ENCODE measurements at regions not wholly inside any gene's neighbourhood (a gene's known extent, or its start where the extent isn't known, plus 50 kb on each side); places are given as distances from the start of the nearest gene placed in this dataset.

GRCh38 chr7:17689361-17689902 is 250.9 kb downstream of the SNX13 start:
- DNase-seq (ENCODE audit: low read depth in 2 of 2) = no peak

GRCh38 chr7:17690030-17690429 is 250.3 kb downstream of the SNX13 start:
- DNase-seq (ENCODE audit: low read depth in 2 of 2) = no peak

- DNase-seq (ENCODE audit: low read depth in 2 of 2) = no peak
Measured at GRCh38 chr7:17696422-17696821, 243.9 kb downstream of the SNX13 start.

- DNase-seq (ENCODE audit: low read depth in 2 of 2) = no peak
Measured at GRCh38 chr7:17697128-17697881, 243.0 kb downstream of the SNX13 start.

GRCh38 chr7:17699696-17700095 is 240.6 kb downstream of the SNX13 start:
- DNase-seq (ENCODE audit: low read depth in 2 of 2) = no peak

- no peak for DNase-seq (ENCODE audit: low read depth in 2 of 2)
Measured at GRCh38 chr7:17700138-17700537, 240.2 kb downstream of the SNX13 start.

- no peak for DNase-seq (ENCODE audit: low read depth in 2 of 2)
Measured at GRCh38 chr7:17706275-17706674, 234.0 kb downstream of the SNX13 start.

- peak in 1 of 2 donors; percentile 10 for DNase-seq (ENCODE audit: low read depth in 2 of 2)
Measured at GRCh38 chr7:17706734-17707133, 233.6 kb downstream of the SNX13 start.

- no peak for DNase-seq (ENCODE audit: low read depth in 2 of 2)
Measured at GRCh38 chr7:17709127-17709526, 231.2 kb downstream of the SNX13 start.

- no peak for DNase-seq (ENCODE audit: low read depth in 2 of 2)
Measured at GRCh38 chr7:17709599-17709998, 230.7 kb downstream of the SNX13 start.

GRCh38 chr7:17710312-17710711 is 230.0 kb downstream of the SNX13 start:
- no peak for DNase-seq (ENCODE audit: low read depth in 2 of 2)

- DNase-seq (ENCODE audit: low read depth in 2 of 2) = no peak
Measured at GRCh38 chr7:17713584-17713983, 226.7 kb downstream of the SNX13 start.

GRCh38 chr7:17716816-17717215 is 223.5 kb downstream of the SNX13 start:
- no peak for DNase-seq (ENCODE audit: low read depth in 2 of 2)

GRCh38 chr7:17719998-17720397 is 220.3 kb downstream of the SNX13 start:
- DNase-seq (ENCODE audit: low read depth in 2 of 2) = no peak

- no peak for DNase-seq (ENCODE audit: low read depth in 2 of 2)
Measured at GRCh38 chr7:17721736-17722285, 218.5 kb downstream of the SNX13 start.

GRCh38 chr7:17722798-17723197 is 217.5 kb downstream of the SNX13 start:
- no peak for DNase-seq (ENCODE audit: low read depth in 2 of 2)

GRCh38 chr7:17725821-17726220 is 214.5 kb downstream of the SNX13 start:
- no peak for DNase-seq (ENCODE audit: low read depth in 2 of 2)

GRCh38 chr7:17732083-17732482 is 208.2 kb downstream of the SNX13 start:
- DNase-seq (ENCODE audit: low read depth in 2 of 2) = no peak
